Parathyroid adenoma (tissue), 2 donors: ENCODE measurements at regions not wholly inside any gene's neighbourhood (a gene's known extent, or its start where the extent isn't known, plus 50 kb on each side); places are given as distances from the start of the nearest gene placed in this dataset.

ENCODE experiments used
- H2AFZ ChIP-seq: fragments of 300-600 bp; sonication (generic); one replicate; pipeline ENCODE4 v1.7.0; 2017; ENCODE audit warnings: antibody characterized with exemption, mild to moderate bottlenecking
- H3K27ac ChIP-seq: fragments of 300-600 bp; sonication (generic); one replicate; pipeline ENCODE4 v1.7.0; 2017
- H3K27me3 ChIP-seq: fragments of 300-600 bp; sonication (generic); one replicate; pipeline ENCODE4 v1.7.0; 2017; ENCODE audit warnings: low read length; ENCODE audit not compliant: control insufficient read depth, insufficient read depth
- H3K36me3 ChIP-seq: fragments of 300-600 bp; sonication (generic); one replicate; pipeline ENCODE4 v1.7.0; 2017; ENCODE audit warnings: low read length; ENCODE audit not compliant: control insufficient read depth, insufficient read depth
- H3K4me1 ChIP-seq: fragments of 300-600 bp; sonication (generic); one replicate; pipeline ENCODE4 v1.7.0; 2017; ENCODE audit warnings: control low read depth
- H3K4me2 ChIP-seq: fragments of 300-600 bp; sonication (generic); one replicate; pipeline ENCODE4 v1.7.0; 2017; ENCODE audit warnings: low read length
- H3K4me3 ChIP-seq: fragments of 300-600 bp; sonication (generic); one replicate; pipeline ENCODE4 v1.7.0; 2017; ENCODE audit warnings: low read depth, low read length
- H3K79me2 ChIP-seq: fragments of 300-600 bp; sonication (generic); one replicate; pipeline ENCODE4 v1.7.0; 2017; ENCODE audit warnings: control low read depth
- H3K9ac ChIP-seq: fragments of 300-600 bp; sonication (generic); one replicate; pipeline ENCODE4 v1.7.0; 2017; ENCODE audit warnings: mild to moderate bottlenecking
- H3K9me3 ChIP-seq: fragments of 300-600 bp; sonication (generic); one replicate; pipeline ENCODE4 v1.7.0; 2017; ENCODE audit warnings: low read length; ENCODE audit not compliant: control insufficient read depth
- TF ChIP-seq, protein P1 (sequence below): fragments of 300-600 bp; sonication (generic); IDR thresholded peaks from one replicate; pipeline ENCODE4 v1.7.0; 2017; ENCODE audit warnings: antibody characterized with exemption, mild to moderate bottlenecking
- donor health status: primary hyperparathyroidism.

GRCh38 chr14:36429692-36430091 is 90.3 kb downstream of the NKX2-1 start:
- no peak overlapping the region for H3K4me2 ChIP-seq
- no peaks in the 10 kb centered on the region for H3K27me3 ChIP-seq
- H3K4me3 ChIP-seq, result no peak overlapping the region
- H3K27ac ChIP-seq, result no peak overlapping the region
- H3K79me2 ChIP-seq, result no peaks in the 10 kb centered on the region
- no peaks in the 10 kb centered on the region for H3K9me3 ChIP-seq
- H3K9ac ChIP-seq, result no peak overlapping the region
- TF ChIP-seq, protein P1, sequence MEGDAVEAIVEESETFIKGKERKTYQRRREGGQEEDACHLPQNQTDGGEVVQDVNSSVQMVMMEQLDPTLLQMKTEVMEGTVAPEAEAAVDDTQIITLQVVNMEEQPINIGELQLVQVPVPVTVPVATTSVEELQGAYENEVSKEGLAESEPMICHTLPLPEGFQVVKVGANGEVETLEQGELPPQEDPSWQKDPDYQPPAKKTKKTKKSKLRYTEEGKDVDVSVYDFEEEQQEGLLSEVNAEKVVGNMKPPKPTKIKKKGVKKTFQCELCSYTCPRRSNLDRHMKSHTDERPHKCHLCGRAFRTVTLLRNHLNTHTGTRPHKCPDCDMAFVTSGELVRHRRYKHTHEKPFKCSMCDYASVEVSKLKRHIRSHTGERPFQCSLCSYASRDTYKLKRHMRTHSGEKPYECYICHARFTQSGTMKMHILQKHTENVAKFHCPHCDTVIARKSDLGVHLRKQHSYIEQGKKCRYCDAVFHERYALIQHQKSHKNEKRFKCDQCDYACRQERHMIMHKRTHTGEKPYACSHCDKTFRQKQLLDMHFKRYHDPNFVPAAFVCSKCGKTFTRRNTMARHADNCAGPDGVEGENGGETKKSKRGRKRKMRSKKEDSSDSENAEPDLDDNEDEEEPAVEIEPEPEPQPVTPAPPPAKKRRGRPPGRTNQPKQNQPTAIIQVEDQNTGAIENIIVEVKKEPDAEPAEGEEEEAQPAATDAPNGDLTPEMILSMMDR, result no peak
- H3K4me1 ChIP-seq, result no peaks in the 10 kb centered on the region
- H3K36me3 ChIP-seq, result no peaks in the 10 kb centered on the region
- no peak overlapping the region for H2AFZ ChIP-seq

DNA sequence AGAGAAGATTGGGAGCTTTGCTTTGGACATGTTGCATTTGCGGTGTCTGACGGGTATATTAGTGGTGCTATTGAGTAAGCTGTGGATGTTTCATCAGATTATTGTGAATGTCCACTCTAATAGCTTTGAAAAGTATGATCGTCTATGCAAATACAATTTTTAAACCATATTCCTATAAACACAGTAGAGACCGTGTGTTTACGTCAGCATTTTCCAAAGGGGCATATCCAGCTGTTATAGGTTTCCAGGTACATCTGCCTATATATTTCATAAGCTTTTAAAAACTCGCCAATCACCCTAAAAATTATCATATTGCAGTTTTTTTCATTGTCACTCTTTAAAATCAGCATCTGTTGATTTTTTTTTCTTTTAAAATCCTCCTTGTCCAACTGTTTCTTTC is 91.7 kb downstream of the NKX2-1 start:
- H3K79me2 ChIP-seq, result no peaks in the 10 kb centered on the region
- H3K4me2 ChIP-seq, result no peak overlapping the region
- H3K4me1 ChIP-seq, result no peaks in the 10 kb centered on the region
- H2AFZ ChIP-seq, result no peak overlapping the region
- no peak overlapping the region for H3K27ac ChIP-seq
- TF ChIP-seq, protein P1, result no peak
- H3K4me3 ChIP-seq, result no peak overlapping the region
- no peaks in the 10 kb centered on the region for H3K27me3 ChIP-seq
- no peaks in the 10 kb centered on the region for H3K9me3 ChIP-seq
- no peaks in the 10 kb centered on the region for H3K36me3 ChIP-seq
- no peak overlapping the region for H3K9ac ChIP-seq

DNA sequence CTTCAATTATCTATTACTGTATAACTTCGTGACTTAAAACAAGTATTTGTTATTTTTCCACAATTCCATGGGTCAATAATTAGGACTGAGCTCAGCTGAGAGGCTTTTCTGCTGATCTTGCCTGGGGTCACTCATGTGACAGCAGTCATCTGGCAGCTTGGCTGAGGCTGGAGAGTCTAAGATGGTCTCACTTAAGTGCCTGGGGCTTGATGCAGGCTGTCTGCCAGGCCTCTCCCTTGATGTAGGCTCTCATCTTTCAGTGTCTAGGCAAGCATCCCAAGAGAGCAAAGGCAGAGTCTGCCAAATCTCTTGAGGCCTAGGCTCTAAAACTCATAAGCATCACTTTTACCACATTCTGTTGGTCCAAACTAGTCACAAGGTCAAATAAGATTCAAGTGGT is 93.2 kb downstream of the NKX2-1 start:
- Histone ChIP-seq H3K27me3 (no peaks in the 10 kb centered on the region), H3K4me2 (no peak overlapping the region), H3K9ac (no peak overlapping the region), H2AFZ (no peak overlapping the region), H3K36me3 (no peaks in the 10 kb centered on the region), H3K9me3 (no peaks in the 10 kb centered on the region), H3K27ac (no peak overlapping the region), H3K4me1 (no peaks in the 10 kb centered on the region), H3K4me3 (no peak overlapping the region), H3K79me2 (no peaks in the 10 kb centered on the region)
- TF ChIP-seq, protein P1, result no peak

DNA sequence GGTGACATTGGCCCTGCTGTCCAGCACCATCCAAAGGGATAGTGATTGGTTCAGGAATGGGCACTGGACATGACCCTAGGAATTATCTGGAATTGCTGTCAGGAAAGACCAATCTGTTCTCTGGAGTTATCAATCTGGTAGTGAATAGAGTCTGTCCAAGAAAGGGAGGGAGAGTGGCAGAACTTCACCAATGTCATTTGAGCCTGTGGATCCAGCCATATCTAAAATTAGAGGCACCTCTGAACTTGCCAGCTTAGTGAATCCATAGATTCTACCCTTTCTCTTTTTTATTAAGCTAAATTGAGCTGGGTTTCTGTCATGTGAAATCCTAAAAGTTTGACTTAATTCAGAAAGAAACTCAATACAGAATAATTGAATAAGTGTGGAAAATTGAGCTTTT is 93.9 kb downstream of the NKX2-1 start:
- H3K27ac ChIP-seq, result no peak overlapping the region
- no peaks in the 10 kb centered on the region for H3K79me2 ChIP-seq
- no peaks in the 10 kb centered on the region for H3K27me3 ChIP-seq
- no peaks in the 10 kb centered on the region for H3K36me3 ChIP-seq
- H3K9me3 ChIP-seq, result no peaks in the 10 kb centered on the region
- no peak overlapping the region for H3K4me2 ChIP-seq
- H3K4me3 ChIP-seq, result no peak overlapping the region
- no peaks in the 10 kb centered on the region for H3K4me1 ChIP-seq
- H2AFZ ChIP-seq, result no peak overlapping the region
- H3K9ac ChIP-seq, result no peak overlapping the region
- TF ChIP-seq, protein P1, result no peak

- Histone ChIP-seq H3K9ac (no peak overlapping the region), H3K4me1 (no peaks in the 10 kb centered on the region), H3K4me3 (no peak overlapping the region), H3K27ac (no peak overlapping the region), H2AFZ (no peak overlapping the region), H3K36me3 (no peaks in the 10 kb centered on the region), H3K9me3 (no peaks in the 10 kb centered on the region), H3K4me2 (no peak overlapping the region), H3K79me2 (no peaks in the 10 kb centered on the region), H3K27me3 (no peaks in the 10 kb centered on the region)
- TF ChIP-seq, protein P1, result no peak
Observed at GRCh38 chr14:36424478-36425102, 95.4 kb downstream of the NKX2-1 start.
